H1 (cell line): ENCODE measurements at regions not wholly inside any gene's neighbourhood (a gene's known extent, or its start where the extent isn't known, plus 50 kb on each side); places are given as distances from the start of the nearest gene placed in this dataset.

Experiments
- CTCF ChIP-seq, 3 experiments: IDR thresholded peaks; 1 replicate in 2 of 3; 2 replicates in 1 of 3; pipeline versions ENCODE4 v1.5.1 to v1.6.1; 2011; ENCODE audit warnings: low read length in 3 of 3, mild to moderate bottlenecking in 3 of 3, inconsistent platforms in 2 of 3, low read depth in 1 of 3, moderate library complexity in 1 of 3; ENCODE audit not compliant: insufficient read depth in 1 of 3; ENCODE audit errors: control extremely low read depth in 1 of 3
- POLR2A ChIP-seq, 2 experiments: IDR thresholded peaks; 1 replicate in 1 of 2; 2 replicates in 1 of 2; pipeline ENCODE4 v1.6.1; 2011; ENCODE audit warnings: low read depth in 2 of 2, low read length in 2 of 2, mild to moderate bottlenecking in 2 of 2; ENCODE audit errors: control extremely low read depth in 1 of 2

- no peak for TF ChIP-seq CTCF (IDR thresholded peaks at IDR 0.05; ENCODE audit: control extremely low read depth in 1 of 3, insufficient read depth in 1 of 3, low read depth in 1 of 3, low read length in 3 of 3)
- TF ChIP-seq POLR2A (IDR thresholded peaks at IDR 0.05; ENCODE audit: control extremely low read depth in 1 of 2, low read depth in 2 of 2, low read length in 2 of 2) = no peak
These were observed 401.2 kb downstream of the MATN1 start (continued) for GRCh38 chr1:30321996-30322858.
